DMS79 (cell line): ENCODE measurements at regions not wholly inside any gene's neighbourhood (a gene's known extent, or its start where the extent isn't known, plus 50 kb on each side); places are given as distances from the start of the nearest gene placed in this dataset.
A peak's percentile ranks its signal among the peaks of the same experiment; 100 is the strongest.
"Not testable (repeated sequence)": the region's sequence is repeated elsewhere in the genome, so short reads cannot be mapped to it uniquely, and the experiment has no call there.

Experiments used
- DNase-seq: peaks from one replicate; lab custom pipeline; 2025; lab: John Stamatoyannopoulos, UW

- no peak for DNase-seq
Measured at GRCh38 chr21:38614558-38614957, 116.3 kb upstream of the ERG start.

- DNase-seq: no peak
Measured at GRCh38 chr21:38619480-38619879, 121.2 kb upstream of the ERG start.

- DNase-seq: peak; percentile 84
Measured at GRCh38 chr21:38619992-38620479, 121.8 kb upstream of the ERG start.

- no peak for DNase-seq
Measured at GRCh38 chr21:38621132-38621531, 122.9 kb upstream of the ERG start.

GRCh38 chr21:38622081-38622826 lies 124.0 kb upstream of the ERG start:
- DNase-seq: no peak

GRCh38 chr21:38622827-38623209 lies 124.5 kb upstream of the ERG start:
- no peak for DNase-seq

- no peak for DNase-seq
Measured at GRCh38 chr21:38623552-38623951, 125.3 kb upstream of the ERG start.

GRCh38 chr21:38625000-38625399 lies 126.7 kb upstream of the ERG start:
- no peak for DNase-seq

GRCh38 chr21:38626306-38626705 lies 128.0 kb upstream of the ERG start:
- DNase-seq: no peak

GRCh38 chr21:38628349-38628748 lies 130.1 kb upstream of the ERG start:
- no peak for DNase-seq

GRCh38 chr21:38631206-38631605 lies 132.9 kb upstream of the ERG start:
- no peak for DNase-seq

- no peak for DNase-seq
Measured at GRCh38 chr21:38631676-38632075, 133.4 kb upstream of the ERG start.

GRCh38 chr21:38637161-38637560 lies 138.9 kb upstream of the ERG start:
- no peak for DNase-seq

GRCh38 chr21:38639571-38640354 lies 141.5 kb upstream of the ERG start:
- DNase-seq: no peak

- not testable (repeated sequence) for DNase-seq
Measured at GRCh38 chr21:38640355-38640742, 142.1 kb upstream of the ERG start.

GRCh38 chr21:38643404-38644023 lies 145.2 kb upstream of the ERG start:
- no peak for DNase-seq

- DNase-seq: no peak
Measured at GRCh38 chr21:38645282-38645681, 147.0 kb upstream of the ERG start.

GRCh38 chr21:38646213-38646837 lies 148.0 kb upstream of the ERG start:
- no peak for DNase-seq

- no peak for DNase-seq
Measured at GRCh38 chr21:38649120-38649519, 150.8 kb upstream of the ERG start.

GRCh38 chr21:38651570-38651969 lies 153.3 kb upstream of the ERG start:
- DNase-seq: no peak

- no peak for DNase-seq
Measured at GRCh38 chr21:38652396-38652795, 153.3 kb upstream of the ETS2 start.

- DNase-seq: no peak
Measured at GRCh38 chr21:38654580-38654979, 151.1 kb upstream of the ETS2 start.
